ENCODE measurements at regions not wholly inside any gene's neighbourhood (a gene's known extent, or its start where the extent isn't known, plus 50 kb on each side); places are given as distances from the start of the nearest gene placed in this dataset.
"Not testable (repeated sequence)": the region's sequence is repeated elsewhere in the genome, so short reads cannot be mapped to it uniquely, and the experiment has no call there.

DNA sequence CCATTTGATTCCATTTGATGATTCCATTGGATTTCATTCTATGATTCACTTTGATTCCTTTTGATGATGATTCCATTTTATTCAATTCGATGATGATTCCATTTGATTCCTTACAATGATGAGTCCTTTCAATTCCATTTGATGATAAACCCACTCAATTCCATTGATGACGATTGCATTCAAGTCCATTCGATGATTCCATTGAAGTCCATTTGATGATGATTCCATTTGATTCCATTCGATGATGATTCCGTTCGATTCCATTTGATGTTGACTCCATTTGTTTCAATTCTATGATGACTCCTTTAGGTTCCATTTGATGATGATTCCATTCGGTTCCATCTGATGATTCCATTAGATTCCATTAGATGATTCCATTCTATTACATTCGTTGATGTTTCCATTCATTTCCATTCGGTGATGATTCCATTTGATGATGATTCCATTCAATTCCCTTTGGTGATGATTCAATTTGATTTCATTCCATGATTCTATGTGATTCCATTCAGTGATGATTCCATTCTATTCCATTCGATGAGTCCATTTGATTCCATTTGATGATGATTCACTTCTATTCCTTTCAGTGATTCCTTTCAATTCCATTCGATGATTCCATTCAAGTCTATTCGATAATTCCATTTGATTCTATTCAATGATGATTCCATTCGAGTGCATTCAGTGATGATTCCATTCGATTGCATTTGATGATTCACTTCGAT is 1106.0 kb downstream of the RPIA start:
- no peak for DNase-seq

DNA sequence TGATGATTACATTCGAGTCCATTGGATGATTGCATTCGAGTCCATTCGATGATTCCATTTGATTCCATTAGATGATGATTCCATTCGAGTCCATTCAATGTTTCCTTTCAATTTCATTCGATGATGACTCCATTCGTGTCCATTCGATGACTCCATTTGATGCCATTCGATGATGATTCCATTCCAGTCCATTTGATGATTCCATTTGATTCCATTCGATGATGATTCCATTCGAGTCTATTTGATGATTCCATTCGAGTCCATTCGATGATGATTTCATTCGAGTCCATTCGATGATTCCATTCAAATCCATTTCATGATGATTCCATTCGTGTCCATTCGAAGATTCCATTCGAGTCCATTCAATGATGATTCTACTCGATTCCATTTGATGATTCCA is 1109.7 kb downstream of the RPIA start:
- not testable (repeated sequence) for DNase-seq

DNA sequence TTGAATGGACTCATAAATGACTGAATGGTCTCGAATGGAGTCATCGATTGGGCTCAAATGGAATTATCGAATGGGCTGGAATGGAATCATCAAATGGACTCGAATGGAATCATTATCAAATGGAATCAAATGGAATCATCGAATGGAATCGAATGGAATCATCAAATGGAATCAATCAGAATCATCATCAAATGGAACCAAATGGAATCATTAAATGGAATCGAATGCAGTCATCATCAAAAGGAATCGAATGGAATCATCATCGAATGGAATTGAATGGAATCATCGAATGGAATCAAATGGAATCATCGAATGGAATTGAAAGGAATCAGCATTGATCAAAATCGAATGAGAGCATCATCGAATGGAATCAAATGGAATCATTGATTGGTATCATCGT is 1114.9 kb downstream of the RPIA start:
- not testable (repeated sequence) for DNase-seq

DNA sequence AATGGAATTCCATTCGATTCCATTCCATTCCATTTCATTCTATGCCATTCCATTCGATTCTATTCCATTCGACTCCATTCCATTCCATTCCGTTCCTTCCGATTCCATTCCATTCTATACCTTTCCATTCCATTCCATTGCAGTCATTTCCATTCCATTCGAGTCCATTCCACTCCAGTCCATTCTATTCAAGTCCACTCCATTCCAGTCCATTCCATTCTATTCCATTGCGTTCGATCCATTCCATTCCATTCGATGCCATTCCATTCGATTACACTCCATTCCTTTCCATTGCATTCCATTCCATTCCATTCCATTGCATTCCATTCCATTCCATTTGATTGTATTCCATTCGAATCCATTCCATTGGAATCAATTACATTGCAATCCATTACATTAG is 1119.8 kb downstream of the RPIA start:
- no peak for DNase-seq

DNA sequence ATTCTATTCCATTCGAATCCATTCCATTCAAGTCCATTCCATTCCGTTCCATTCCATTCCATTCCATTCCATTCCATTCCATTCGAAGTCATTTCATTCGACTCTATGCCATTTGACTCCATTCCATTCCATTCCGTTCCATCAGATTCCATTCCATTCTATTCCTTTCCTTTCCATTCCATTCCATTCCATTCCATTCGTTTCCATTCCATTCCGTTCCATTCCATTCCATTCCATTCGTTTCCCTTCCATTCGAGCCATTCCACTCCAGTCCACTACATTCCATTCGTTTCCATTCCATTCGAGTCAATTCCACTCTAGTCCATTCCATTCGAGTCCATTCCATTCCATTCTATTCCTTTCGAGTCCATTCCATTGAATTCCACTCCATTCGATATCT is 1120.4 kb downstream of the RPIA start:
- not testable (repeated sequence) for DNase-seq

DNA sequence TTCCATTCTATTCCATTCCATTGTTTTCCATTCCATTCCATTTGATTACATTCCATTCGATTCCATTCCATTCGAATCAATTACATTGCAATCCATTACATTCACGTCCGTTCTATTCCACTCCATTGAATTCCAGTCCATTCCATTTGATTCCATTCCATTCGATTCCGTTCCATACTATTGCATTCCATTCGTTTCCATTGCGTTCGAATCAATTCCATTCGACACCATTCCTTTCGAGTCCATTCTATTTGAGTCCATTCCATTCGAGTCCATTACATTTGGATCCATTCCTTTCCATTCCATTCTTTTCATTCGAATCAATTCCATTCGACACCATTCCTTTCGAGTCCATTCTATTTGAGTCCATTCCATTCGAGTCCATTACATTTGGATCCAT is 1122.9 kb downstream of the RPIA start:
- not testable (repeated sequence) for DNase-seq

DNA sequence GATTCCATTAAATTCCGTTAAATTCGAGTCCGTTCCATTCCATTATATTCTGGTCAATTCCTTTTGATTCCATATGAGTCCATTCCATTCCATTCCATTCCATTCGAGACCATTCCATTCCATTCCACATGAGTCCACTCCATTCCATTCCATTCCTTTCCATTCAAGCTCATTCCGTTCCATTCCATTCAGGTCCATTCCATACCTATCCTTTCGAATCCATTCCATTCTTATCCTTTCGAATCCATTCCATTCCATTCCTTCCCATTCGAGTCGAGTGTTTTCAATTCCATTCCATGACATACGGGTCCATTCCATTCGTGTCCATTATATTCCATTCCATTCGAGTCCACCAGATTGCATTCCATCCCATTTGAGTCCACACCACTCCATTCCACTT is 1127.4 kb downstream of the RPIA start:
- no peak for DNase-seq

DNA sequence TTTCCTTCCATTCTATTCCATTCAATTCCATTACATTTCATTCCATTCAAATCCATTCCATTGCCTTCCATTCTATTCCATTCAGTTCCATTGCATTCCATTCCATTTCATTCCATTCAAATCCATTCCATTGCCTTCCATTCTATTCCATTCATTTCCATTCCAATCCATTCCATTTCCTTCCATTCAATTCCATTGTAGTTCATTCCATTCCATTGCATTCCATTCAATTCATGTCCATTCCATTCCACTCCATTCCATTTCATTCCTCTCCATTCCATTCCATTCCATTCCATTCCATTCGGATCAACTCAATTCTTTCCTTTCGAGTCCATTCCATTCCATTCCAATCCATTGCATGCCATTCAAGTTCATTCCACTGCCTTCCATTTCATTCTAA is 1128.3 kb downstream of the RPIA start:
- no peak for DNase-seq

DNA sequence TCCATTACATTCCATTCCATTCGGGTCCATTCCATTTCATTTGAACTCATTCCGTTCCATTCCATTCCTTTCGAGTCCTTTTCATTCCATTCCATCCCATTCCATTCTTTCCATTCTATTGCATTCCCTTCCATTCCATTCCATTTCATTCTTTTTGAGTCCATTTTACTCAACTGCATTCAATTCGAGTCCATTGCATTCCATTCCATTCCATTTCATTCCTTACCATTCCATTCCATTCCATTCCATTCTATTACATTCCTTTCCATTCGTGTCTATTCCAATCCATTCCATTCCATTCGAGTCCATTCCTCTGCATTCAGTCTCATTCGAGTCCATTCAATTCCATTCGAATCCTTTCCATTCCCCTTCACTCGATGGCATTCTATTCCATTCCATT is 1128.8 kb downstream of the RPIA start:
- DNase-seq, result no peak

DNA sequence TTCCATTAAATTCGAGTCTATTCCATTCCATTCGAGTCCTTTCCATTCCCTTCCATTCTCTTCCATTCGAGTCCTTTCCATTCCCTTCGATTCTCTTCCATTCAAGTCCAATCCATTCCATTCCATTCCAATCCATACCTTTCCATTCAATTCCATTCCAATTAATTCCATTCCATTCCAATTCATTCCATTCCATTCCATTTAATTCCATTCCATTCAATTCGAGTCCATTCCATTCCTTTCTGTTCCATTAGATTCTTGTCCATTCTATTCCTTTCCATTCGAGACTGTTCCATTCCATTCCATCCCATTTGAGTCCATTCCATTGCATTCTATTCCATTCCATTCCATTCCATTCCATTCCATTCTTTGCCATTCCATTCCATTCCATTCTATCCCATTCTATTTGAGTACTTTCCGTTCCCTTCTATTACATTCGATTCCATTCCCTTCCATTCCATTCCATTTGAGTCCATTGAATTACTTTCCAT is 1130.0 kb downstream of the RPIA start:
- no peak for DNase-seq

DNA sequence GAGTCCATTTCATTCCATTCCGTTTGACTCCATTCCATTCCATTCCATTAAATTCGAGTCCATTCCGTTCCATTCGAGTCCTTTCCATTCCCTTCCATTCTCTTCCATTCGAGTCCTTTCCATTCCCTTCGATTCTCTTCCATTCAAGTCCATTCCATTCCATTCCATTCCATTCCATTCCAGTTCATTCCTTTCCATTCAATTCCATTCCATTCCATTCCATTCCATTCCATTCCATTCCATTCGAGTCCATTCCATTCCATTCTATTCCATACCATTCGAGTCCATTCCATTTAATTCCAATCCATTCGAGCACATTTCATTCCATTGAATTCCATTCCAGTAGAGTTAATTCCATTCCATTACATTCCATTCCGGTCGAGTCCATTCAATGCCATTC is 1130.9 kb downstream of the RPIA start:
- not testable (repeated sequence) for DNase-seq

DNA sequence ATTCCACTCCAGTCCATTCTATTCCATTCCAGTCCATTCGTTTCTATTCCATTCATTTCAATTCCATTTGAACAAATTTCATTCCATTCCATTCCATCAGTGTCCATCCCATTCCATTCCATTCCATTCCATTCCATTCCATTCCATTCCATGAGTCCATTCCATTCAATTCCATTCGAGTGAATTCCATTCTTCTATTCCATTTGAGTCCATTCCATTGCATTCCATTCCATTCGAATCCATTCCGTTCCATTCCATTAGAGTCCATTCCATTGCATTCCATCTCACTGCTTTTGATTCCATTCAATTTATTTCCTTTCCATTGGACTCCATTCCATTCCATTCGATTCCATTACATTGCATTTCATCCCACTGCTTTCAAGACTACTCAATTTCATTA is 1132.1 kb downstream of the RPIA start:
- no peak for DNase-seq

DNA sequence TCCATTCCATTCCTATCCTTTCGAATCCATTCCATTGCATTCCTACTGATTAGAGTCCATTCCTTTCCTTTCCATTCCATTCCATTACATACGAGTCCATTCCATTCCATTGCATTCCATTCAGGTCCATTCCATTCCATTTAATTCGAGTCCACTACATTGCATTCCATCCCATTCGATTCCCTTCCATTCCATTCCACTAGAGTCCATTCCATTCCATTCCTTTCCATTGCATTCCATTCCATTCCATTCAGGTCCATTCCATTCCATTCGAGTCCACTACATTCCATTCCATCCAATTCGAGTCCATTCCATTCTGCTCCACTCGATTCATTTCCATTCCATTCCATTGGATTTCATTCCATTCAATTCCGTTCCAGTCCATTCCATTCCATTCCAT is 1133.6 kb downstream of the RPIA start:
- DNase-seq, result no peak

DNA sequence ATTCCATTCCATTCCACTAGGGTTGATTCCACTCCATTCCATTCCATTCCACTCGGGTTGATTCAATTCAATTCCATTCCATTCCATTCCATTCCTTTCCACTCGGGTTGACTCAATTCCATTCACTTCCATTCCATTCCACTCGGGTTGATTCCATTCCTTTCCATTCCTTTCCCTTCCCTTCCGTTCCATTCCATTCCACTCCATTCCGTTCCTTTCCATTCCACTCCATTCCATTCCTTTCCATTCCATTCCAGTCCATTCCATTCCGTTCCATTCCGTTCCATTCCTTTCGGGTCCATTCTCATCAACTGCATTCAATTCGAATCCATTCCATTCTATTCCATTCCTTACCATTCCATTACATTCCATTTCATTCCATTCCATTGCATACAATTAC is 1135.3 kb downstream of the RPIA start:
- not testable (repeated sequence) for DNase-seq

DNA sequence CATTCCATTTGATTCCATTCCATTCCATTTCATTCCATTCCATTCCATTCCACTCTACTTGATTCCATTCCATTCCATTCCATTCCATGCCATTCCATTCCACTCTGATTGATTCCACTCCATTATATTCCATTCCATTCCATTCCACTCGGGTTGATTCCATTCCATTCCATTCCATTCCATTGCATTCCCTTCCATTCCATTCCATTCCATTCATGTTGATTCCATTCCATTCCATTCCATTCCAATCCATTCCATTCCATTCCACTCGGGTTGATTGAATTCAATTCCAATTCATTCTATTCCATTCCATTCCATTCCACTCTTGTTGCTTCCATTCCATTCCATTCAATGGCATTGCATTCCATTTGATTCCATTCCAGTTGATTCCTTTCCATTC is 1136.4 kb downstream of the RPIA start:
- DNase-seq, result not testable (repeated sequence)

DNA sequence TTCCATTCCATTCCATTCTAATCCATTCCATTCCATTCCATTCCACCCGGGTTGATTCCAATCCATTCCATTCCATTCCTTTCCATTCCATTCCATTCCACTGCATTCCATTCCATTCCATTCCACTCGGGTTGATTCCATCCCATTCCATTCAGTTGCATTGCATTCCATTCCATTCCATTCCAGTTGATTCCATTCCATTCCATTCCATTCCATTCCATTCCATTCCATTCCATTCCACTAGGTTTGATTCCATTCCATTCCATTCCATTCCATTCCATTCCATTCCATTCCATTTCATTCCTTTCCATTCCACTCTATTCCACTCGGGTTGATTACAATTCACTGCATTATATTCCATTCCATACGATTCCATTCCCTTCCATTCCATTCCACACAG is 1136.9 kb downstream of the RPIA start:
- not testable (repeated sequence) for DNase-seq

DNA sequence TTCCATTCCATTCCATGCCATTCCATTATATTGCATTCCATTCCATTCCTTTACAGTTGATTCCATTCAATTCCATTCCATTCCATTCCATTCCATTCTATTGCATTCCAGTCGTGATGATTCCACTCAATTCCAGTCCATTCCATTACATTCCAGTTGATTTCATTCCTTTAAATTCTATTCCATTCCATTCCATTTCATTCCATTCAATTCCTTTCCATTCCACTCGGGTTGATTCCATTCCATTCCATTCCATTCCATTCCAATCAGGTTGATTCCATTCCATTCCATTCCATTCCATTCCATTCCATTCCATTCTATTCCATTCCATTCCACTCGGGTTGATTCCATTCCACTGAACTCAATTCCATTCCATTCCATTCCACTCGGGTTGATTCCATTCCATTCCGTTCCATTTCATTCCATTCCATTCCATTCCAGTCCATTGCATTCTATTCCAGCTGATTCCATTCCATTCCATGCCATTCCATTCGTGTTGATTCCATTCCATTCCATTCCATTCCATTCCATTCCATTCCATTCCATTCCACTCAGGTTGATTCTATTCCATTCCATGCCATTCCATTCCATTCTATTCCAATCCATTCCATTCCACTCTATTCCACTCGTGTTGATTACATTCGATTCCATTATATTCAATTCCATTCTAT is 1137.6 kb downstream of the RPIA start:
- DNase-seq, result not testable (repeated sequence)

DNA sequence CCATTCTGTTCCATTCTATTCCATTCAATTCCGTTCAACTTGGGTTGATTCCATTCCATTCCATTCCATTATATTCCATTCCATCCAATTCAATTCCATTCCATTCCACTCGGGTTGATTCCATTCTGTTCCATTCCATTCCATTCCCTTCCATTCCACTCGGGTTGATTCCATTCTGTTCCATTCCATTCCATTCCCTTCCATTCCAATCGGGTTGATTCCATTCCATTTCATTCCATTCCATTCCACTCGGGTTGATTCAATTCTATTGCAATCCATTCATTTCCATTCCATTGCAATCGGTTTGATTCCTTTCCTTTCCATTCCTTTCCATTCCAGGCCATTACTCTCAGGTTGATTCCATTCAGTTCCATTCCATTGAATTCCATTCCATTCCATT is 1138.4 kb downstream of the RPIA start:
- DNase-seq, result no peak

DNA sequence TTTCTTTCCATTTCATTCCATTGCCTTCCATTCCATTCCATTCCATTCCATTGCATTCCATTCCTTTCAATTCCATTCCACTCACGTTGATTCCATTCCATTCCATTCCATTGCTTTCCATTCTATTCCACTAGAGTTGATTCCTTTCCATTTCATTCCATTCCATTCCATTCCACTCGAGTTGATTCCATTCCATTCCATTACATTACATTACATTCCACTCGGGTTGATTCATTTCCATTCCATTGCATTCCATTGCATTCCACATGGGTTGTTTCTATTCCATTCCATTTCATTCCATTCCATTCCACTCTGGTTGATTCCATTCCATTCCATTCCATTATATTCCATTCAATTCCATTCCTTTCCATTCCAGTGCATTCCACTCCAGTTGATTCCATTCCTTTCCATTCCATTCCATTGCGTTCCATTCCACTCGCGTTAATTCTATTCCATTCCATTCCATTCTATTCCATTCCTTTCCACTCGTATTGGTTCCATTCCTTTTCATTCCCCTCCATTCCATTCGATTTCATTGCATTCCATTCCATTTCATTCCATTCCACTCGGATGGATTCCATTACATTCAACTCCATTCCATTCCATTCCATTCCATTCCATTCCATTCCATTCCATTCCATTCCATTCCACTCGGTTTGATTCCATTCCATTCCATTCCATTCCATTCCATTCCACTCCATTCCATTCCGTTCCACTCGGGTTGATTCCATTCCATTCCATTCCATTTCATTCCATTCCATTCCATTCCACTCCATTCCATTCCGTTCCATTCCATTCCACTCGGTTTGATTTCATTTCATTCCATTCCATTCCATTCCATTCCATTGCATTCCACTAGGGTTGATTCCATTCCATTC is 1139.1 kb downstream of the RPIA start:
- DNase-seq, result not testable (repeated sequence)

DNA sequence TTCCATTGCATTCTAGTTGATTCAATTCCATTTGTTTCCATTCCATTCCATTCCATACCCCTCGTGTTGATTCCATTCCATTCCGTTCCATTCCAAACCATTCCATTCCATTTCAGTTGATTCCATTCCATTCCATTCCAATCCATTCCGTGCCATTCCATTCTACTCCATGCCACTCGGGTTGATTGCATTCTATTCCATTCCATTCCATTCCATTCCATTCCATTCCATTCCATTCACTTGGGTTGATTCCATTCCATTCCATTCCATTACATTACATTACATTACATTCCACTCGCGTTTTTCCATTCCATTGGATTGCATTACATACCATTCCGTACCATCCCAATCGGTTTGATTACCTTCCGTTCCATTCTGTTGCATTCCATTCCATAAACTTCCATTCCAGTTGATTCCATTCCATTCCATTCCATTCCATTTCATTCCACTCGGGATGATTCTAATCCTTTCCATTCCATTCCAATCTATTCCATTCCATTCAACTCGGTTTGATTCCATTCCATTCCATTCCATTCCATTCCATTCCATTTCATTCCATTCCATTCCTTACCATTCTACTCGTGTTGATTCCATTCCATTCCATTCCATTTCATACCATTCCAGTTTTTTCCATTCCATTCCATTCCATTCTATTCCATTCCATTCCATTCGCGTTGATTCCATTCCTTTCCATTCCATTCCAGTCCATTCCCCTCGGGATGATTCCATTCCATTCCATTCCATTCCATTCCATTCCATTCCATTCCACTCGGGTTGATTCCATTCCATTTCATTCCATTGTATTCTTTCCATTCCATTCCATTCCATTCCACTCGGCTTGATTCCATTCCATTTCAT is 1140.4 kb downstream of the RPIA start:
- DNase-seq, result no peak

DNA sequence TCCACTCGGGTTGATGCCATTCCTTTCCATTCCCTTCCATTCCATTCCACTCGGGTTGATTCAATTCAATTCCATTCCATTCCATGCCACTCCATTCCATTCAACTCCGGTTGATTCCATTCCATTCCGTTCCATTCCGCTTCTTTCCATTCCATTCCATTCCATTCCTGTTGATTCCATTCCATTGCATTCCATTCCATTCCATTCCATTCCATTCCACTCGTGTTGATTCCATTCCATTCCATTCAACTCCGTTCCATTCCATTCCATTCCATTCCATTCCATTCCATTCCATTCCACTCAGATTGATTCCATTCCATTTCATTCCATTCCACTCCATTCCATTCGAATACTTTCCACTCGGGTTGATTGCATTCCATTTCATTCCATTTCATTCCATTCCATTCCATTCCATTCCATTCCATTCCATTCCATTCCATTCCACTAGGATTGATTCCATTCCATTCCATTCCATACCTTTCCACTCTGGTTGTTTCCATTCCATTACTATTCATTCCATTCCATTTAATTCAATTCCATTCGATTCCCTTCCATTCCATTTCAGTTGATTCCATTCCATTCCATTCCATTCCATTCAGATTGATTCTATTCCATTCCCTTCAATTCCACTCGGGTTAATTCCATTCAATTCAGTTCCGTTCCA is 1141.8 kb downstream of the RPIA start:
- no peak for DNase-seq

DNA sequence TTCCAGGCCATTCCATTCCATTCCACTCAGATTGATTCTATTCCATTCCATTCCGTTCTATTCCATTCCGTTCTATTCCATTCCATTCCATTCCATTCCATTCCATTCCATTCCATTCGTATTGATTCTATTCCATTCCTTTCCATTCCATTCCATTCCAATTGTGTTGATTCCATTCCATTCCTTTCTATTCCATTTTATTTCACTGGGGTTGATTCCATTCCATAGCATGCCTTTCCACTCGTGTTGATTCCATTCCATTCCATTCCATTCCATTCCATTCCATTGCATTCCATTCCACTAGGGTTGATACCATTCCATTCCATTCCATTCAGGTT is 1142.3 kb downstream of the RPIA start:
- DNase-seq, result no peak
